ENCODE measurements at regions not wholly inside any gene's neighbourhood (a gene's known extent, or its start where the extent isn't known, plus 50 kb on each side); places are given as distances from the start of the nearest gene placed in this dataset.

GRCh38 chr4:28228561-28229491 is 1368.2 kb downstream of the STIM2 start:
- peaks cover 6% of the 10 kb centered on the region for H3K9me3 Mint-ChIP-seq
- ATAC-seq (no peak), DNase-seq (ENCODE audit: low spot score in 2 of 2) (no peak)
- no peaks in the 10 kb centered on the region for H3K36me3 Mint-ChIP-seq
- no peaks in the 10 kb centered on the region for H3K4me1 Mint-ChIP-seq
- no peak overlapping the region for H3K4me3 Mint-ChIP-seq
- no peak overlapping the region for H3K27ac Mint-ChIP-seq

GRCh38 chr4:28232376-28232775 is 1371.7 kb downstream of the STIM2 start:
- Mint-ChIP-seq H3K9me3 (peaks cover 6% of the 10 kb centered on the region), H3K4me1 (no peaks in the 10 kb centered on the region), H3K36me3 (no peaks in the 10 kb centered on the region), H3K4me3 (no peak overlapping the region), H3K27ac (no peak overlapping the region)
- DNase-seq (ENCODE audit: low spot score in 2 of 2), result no peak
- no peak for ATAC-seq

DNA sequence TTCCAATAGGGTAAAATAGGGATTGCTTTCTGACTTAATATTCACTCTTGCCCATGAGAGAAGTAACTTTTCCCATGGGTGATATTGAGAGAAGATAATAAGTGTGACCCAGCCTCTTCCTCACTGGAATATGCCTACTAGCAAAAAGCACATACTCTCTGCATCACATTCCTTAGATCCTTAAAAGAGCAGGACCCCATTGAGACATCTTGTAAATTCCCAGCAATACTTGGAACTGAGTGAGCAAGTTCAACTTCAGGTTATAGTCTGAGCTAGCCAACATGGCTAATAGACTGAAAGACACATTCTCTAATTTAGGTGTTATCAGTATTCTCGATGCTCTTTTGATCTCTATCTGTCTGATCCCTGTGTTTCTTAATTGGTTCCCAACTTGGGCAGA is 1372.3 kb downstream of the STIM2 start:
- ATAC-seq, result no peak

DNA sequence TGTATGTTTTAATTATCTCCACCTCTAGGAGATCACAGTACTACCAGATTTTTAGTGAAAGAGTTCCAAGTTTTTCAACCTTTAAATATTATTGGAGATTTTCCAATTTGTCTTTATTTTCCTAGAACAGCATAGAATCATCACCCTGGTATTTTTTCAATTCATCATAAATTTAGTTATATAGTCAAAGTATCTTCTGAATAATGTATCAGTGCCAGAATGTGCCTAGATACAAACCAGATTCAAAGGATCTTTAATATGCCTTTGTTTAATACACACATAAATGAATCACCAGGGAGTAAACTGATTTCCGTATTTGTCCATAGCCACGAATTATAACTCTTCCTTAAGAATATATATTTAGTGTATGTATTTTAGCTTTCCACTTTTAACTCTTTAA is 1373.1 kb downstream of the STIM2 start:
- no peaks in the 10 kb centered on the region for H3K4me1 Mint-ChIP-seq
- H3K4me3 Mint-ChIP-seq, result no peak overlapping the region
- no peak overlapping the region for H3K27ac Mint-ChIP-seq
- H3K36me3 Mint-ChIP-seq, result no peaks in the 10 kb centered on the region
- DNase-seq (ENCODE audit: low spot score in 2 of 2), result no peak
- H3K9me3 Mint-ChIP-seq, result peaks cover 10% of the 10 kb centered on the region
- ATAC-seq, result no peak

More for the DNA sequence above, 1372.3 kb downstream of the STIM2 start:
- Mint-ChIP-seq H3K36me3 (no peaks in the 10 kb centered on the region), H3K27ac (no peak overlapping the region), H3K4me3 (no peak overlapping the region), H3K4me1 (no peaks in the 10 kb centered on the region), H3K9me3 (peaks cover 6% of the 10 kb centered on the region)
- DNase-seq (ENCODE audit: low spot score in 2 of 2), result no peak

DNA sequence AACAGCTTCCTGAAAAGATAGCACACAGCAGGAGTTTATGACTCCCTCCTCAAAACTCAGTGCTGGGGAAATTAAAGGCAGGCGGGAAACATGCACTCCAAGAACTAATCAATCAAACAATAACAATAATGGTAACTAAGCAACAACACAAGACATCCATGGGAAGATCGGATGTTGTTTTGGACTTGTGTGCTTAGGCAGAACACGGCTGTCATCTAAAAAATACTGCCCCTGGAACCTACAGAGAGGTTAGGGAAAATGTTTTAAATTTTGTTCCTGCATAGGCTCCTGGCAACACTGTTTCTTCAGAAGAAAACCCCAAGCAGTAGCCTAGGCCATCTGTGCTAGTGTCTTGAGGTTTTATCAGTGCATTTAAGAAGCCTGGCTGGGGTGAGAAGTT is 1378.2 kb downstream of the STIM2 start:
- no peak for ATAC-seq
- Mint-ChIP-seq H3K36me3 (no peaks in the 10 kb centered on the region), H3K4me1 (no peaks in the 10 kb centered on the region), H3K27ac (no peak overlapping the region), H3K9me3 (peaks cover 13% of the 10 kb centered on the region), H3K4me3 (no peak overlapping the region)
- DNase-seq (ENCODE audit: low spot score in 2 of 2), result no peak

- Mint-ChIP-seq H3K36me3 (no peaks in the 10 kb centered on the region), H3K4me3 (no peak overlapping the region), H3K4me1 (no peaks in the 10 kb centered on the region), H3K9me3 (peaks cover 13% of the 10 kb centered on the region), H3K27ac (no peak overlapping the region)
- no peak for ATAC-seq
- DNase-seq (ENCODE audit: low spot score in 2 of 2), result no peak
These were observed 1380.4 kb downstream of the STIM2 start for GRCh38 chr4:28241021-28241420.

DNA sequence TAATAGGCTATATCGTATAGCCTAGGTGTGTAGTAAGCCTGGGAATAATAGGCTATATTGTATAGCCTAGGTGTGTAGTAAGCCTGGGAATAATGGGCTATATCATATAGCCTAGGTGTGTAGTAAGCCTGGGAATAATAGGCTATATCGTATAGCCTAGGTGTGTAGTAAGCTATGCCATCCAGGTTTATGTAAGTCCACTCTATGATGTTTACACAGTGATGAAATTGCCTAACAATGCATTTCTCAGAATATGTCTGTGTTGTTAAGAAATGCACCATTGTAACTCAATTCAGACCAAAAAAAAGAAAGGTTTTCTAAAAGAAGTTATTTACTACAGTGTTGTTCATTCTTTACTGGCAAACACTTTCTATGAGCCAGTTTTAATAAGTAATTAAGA is 1387.2 kb downstream of the STIM2 start:
- H3K27ac Mint-ChIP-seq, result no peak overlapping the region
- H3K4me1 Mint-ChIP-seq, result no peaks in the 10 kb centered on the region

DNA sequence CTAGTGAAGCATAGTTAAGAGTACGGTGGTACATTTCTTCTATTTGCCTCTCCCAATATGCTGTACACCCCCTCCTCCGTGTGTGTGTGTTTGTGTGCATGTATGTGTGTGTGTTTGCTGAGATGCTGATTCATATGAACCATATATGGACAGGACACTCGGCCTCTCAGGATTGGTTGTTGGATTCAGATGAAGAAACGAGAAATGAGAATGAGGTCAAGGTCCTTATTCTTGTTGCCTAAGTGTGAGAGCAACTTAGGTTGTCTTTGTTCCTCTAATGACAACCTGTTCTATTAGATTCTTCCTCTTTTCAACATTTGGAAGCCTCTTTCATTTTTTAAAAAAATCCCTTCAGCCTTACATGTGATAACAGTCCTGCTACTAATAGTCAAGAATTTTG is 1387.6 kb downstream of the STIM2 start:
- no peak overlapping the region for H3K27ac Mint-ChIP-seq
- H3K9me3 Mint-ChIP-seq, result peaks cover 9% of the 10 kb centered on the region
- H3K36me3 Mint-ChIP-seq, result no peaks in the 10 kb centered on the region
- H3K4me3 Mint-ChIP-seq, result no peak overlapping the region
- ATAC-seq (no peak), DNase-seq (ENCODE audit: low spot score in 2 of 2) (no peak)
- no peaks in the 10 kb centered on the region for H3K4me1 Mint-ChIP-seq

More for the DNA sequence above, 1387.2 kb downstream of the STIM2 start:
- ATAC-seq (no peak), DNase-seq (ENCODE audit: low spot score in 2 of 2) (no peak)
- no peak overlapping the region for H3K4me3 Mint-ChIP-seq
- no peaks in the 10 kb centered on the region for H3K36me3 Mint-ChIP-seq
- peaks cover 9% of the 10 kb centered on the region for H3K9me3 Mint-ChIP-seq

GRCh38 chr4:28250646-28251045 is 1390.0 kb downstream of the STIM2 start:
- Mint-ChIP-seq H3K4me3 (no peak overlapping the region), H3K36me3 (no peaks in the 10 kb centered on the region), H3K9me3 (peaks cover 11% of the 10 kb centered on the region), H3K27ac (no peak overlapping the region), H3K4me1 (no peaks in the 10 kb centered on the region)
- no peak for DNase-seq (ENCODE audit: low spot score in 2 of 2)
- no peak for ATAC-seq

GRCh38 chr4:28251831-28252230 is 1391.2 kb downstream of the STIM2 start:
- no peak for ATAC-seq
- Mint-ChIP-seq H3K4me1 (no peaks in the 10 kb centered on the region), H3K4me3 (no peak overlapping the region), H3K9me3 (peaks cover 15% of the 10 kb centered on the region), H3K27ac (no peak overlapping the region), H3K36me3 (no peaks in the 10 kb centered on the region)
- no peak for DNase-seq (ENCODE audit: low spot score in 2 of 2)

GRCh38 chr4:28254003-28254402 is 1393.4 kb downstream of the STIM2 start:
- Mint-ChIP-seq H3K9me3 (peaks cover 13% of the 10 kb centered on the region), H3K4me3 (no peak overlapping the region), H3K4me1 (no peaks in the 10 kb centered on the region), H3K36me3 (no peaks in the 10 kb centered on the region), H3K27ac (no peak overlapping the region)
- ATAC-seq, result no peak
- no peak for DNase-seq (ENCODE audit: low spot score in 2 of 2)

DNA sequence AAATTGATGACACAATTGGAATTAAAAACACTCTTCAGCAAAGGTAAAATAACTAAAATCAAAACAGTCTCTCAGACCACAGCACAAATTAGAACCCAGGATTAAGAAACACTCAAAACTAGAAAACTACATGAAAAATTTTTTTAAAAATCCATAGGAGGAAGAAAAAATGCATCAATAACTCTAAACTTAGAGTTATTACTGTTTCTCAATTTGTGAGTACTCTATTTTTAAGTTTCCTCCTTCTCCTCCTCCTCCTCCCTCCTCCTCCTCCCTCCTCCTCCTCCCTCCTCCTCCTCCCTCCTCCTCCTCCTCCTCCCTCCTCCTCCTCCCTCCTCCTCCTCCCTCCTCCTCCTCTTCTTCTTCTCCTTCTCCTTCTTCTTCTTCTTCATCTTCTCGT is 1395.7 kb downstream of the STIM2 start:
- Mint-ChIP-seq H3K27ac (no peak overlapping the region), H3K4me3 (no peak overlapping the region), H3K4me1 (no peaks in the 10 kb centered on the region), H3K36me3 (no peaks in the 10 kb centered on the region), H3K9me3 (peaks cover 11% of the 10 kb centered on the region)
- DNase-seq (ENCODE audit: low spot score in 2 of 2) (no peak), ATAC-seq (no peak)

GRCh38 chr4:28259951-28260350 is 1399.3 kb downstream of the STIM2 start:
- H3K4me3 Mint-ChIP-seq, result no peak overlapping the region
- peaks cover 13% of the 10 kb centered on the region for H3K9me3 Mint-ChIP-seq
- no peaks in the 10 kb centered on the region for H3K4me1 Mint-ChIP-seq
- DNase-seq (ENCODE audit: low spot score in 2 of 2), result no peak
- ATAC-seq, result no peak
- no peaks in the 10 kb centered on the region for H3K36me3 Mint-ChIP-seq
- H3K27ac Mint-ChIP-seq, result no peak overlapping the region

GRCh38 chr4:28267166-28267565 is 1406.5 kb downstream of the STIM2 start:
- DNase-seq (ENCODE audit: low spot score in 2 of 2) (no peak), ATAC-seq (no peak)
- peaks cover 4% of the 10 kb centered on the region for H3K9me3 Mint-ChIP-seq
- no peaks in the 10 kb centered on the region for H3K4me1 Mint-ChIP-seq
- H3K4me3 Mint-ChIP-seq, result no peak overlapping the region
- H3K27ac Mint-ChIP-seq, result no peak overlapping the region
- no peaks in the 10 kb centered on the region for H3K36me3 Mint-ChIP-seq

DNA sequence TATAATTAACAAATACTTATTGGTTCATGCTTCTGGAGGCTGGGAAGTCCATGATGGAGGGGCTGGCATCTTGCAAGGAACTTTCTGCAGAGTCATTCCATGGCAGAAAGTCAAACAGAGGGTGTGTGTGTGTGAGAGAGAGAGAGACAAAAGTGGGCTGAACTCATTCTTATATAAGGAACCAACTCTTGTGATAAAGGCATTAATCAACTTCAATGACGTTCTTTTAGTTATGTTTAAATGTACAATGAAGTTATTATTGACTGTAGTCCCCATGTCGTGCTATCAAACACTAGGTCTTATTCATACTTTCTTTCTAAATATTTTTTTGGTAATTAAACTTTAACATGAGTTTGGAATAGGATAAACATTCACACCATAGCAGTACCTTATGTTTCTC is 1408.8 kb downstream of the STIM2 start:
- no peaks in the 10 kb centered on the region for H3K4me1 Mint-ChIP-seq
- peaks cover 4% of the 10 kb centered on the region for H3K9me3 Mint-ChIP-seq
- H3K36me3 Mint-ChIP-seq, result no peaks in the 10 kb centered on the region
- no peak overlapping the region for H3K4me3 Mint-ChIP-seq
- ATAC-seq (no peak), DNase-seq (ENCODE audit: low spot score in 2 of 2) (no peak)
- H3K27ac Mint-ChIP-seq, result no peak overlapping the region

- ATAC-seq, result no peak
- Mint-ChIP-seq H3K4me3 (no peak overlapping the region), H3K4me1 (no peaks in the 10 kb centered on the region), H3K36me3 (no peaks in the 10 kb centered on the region), H3K27ac (no peak overlapping the region), H3K9me3 (peaks cover 11% of the 10 kb centered on the region)
- DNase-seq (ENCODE audit: low spot score in 2 of 2), result no peak
These were observed 1417.3 kb downstream of the STIM2 start for GRCh38 chr4:28277931-28278330.
